NCI-H1048 (cell line): ENCODE measurements at regions not wholly inside any gene's neighbourhood (a gene's known extent, or its start where the extent isn't known, plus 50 kb on each side); places are given as distances from the start of the nearest gene placed in this dataset.

Experiments
- DNase-seq: peaks from one replicate; lab custom pipeline; 2025; lab: John Stamatoyannopoulos, UW

DNA sequence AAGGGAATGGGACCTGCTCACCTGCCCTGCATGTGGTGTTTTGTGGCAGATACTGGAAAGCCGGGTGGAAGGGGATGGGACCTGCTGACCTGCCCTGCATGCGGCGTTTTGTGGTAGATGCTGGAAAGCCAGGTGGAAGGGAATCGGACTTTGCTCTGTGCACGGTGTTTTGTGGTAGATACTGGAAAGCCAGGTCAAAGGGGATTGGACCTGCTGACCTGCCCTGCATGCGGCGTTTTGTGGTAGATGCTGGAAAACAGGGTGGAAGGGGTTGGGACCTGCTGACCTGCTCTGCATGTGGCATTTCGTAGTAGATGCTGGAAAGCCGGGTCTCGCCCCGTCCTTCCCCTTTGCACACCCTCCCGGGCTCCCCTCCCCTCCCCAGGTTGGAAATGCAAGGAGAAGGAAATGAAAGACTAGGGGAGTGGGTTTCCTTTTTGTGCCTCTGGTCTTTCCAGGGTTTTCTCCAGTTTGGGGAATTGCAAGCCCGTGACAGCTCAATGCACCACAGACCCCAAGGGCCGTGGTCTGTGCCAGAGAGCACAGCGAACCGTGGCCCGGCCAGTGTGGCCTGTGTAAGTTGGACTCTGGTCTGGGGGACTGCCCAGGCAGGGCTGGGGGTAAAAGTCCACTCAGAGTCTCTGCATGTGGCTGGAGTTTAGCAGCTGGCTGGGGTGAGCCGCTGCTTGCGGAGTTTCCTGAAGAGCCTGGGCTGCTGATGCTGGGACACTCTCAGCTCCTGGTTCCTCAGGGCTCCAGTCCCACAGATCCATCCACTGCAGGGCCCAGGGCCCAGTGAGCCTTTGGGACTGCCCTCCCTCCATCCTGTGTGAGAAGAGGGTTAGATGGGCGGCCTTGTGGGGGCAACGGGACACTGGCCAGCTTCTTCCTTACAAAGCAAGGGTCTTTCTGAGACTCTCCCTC is 105.5 kb downstream of the CRYAA start:
- DNase-seq: no peak

DNA sequence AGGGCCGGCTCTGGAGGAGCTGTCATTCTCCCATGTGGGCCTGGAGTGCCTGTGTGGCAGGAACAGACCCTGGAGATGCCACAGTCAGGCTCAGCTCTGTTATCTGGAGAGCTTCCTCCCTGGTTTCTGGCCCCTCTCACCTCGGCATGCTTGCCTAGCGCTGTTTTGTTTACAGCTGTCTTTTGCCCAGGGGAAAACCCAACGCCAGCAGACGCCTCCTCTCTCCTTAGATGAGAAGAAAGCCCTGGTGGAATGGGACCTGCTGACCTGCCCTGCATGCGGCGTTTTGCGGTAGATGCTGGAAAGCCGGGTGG is 104.9 kb downstream of the CRYAA start:
- no peak for DNase-seq

DNA sequence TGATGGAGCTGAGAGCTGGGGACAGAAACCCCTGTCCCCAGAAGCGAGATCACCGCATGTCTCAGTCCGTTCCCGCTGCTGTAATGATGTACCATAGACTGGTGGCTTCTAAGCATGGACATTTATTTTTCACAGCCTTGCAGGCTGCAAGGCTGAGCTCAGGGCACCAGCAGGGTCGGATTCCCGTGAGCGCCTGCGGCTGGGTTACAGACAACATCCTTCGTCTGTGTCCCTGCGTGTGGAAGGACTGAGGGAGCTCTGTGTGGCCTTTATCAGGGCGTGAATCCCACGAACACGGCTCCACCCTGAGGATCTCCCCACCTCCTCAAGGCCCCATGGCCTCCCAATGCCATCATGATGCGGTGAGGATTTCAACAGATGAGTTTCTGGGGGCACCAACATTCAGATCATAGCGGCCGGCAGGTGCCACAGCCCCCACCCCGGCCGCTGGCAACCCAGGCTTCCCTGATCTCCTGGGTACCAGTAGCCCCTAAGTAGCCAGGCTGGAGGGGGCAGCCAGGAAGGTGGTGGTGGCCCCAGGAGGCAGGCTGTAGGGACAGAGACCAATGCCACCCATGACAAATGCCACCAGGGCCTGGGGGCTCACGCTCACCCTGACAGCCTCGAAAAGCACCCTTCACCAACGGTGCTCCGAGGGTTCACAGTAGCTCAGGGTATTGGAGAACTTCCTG is 104.4 kb downstream of the CRYAA start:
- no peak for DNase-seq

DNA sequence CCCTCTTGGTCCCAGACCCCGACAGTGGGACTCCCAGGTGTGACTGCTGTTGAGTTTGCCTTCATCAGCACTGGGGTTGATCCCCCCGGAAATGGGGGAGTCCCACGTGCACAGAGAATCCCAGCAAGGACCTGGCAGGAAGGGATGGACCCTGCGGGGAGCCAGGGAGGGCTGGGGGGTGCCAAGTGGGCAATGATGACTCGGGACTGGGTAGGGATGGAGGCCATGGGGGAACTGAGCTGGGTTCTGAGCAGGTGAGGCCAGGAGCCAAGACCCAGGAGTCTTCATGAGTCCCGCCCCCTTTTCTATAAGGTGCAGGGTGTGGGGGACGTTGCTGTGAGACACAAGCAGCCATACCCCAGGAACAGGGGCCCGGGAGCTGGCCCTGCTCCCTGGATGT is 103.8 kb downstream of the CRYAA start:
- DNase-seq: no peak

DNA sequence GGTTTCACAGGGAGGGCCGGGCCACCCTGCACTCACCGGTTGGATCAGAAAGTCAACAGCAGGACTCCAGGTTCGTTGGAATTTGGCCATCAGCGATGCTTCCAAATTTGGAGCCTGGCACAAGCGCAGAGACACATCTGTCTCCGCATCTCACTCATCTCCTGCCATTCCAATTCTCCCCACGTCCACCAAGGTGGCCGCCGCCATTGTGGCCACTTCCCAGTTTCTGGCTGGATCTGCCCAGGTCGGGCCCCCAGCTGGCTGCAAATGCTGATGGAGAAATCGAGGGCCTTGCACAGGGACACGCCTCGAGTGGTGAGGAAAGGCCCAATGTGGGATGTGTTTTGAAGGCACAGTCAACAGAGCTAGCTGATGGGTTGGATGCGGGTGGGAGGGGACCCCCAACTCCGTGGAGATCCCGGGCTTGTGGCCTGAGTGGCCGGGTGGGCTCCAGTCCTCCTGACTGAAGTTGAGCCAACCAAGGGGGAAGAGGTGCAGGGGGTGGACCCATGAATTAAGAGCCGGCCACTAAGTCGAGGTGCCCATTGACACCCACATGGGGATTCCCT is 102.7 kb downstream of the CRYAA start:
- DNase-seq: no peak

DNA sequence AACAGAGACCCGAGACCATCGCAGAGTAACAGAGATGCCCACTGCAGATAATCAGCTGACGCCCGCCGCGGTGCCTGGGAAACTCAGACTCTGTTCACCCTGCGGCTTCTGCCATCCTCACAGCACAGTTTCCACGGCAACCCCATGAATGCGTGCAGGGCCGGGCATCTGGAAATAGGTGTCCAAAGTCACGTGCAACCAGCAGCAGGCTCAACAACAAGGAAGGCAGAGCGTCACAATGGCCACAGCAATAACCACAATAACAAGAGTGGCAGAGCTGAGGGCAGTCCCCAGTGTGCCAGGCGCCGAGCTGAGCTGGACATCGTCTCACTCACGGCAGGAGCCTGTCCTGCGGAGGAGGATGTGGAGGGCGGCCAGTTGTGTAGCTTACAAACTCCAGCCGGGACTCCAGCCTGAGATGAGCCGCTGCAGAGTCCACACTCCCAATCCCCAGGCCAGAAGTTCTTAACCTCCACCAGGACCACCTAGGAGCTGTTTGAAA is 102.0 kb downstream of the CRYAA start:
- no peak for DNase-seq

DNA sequence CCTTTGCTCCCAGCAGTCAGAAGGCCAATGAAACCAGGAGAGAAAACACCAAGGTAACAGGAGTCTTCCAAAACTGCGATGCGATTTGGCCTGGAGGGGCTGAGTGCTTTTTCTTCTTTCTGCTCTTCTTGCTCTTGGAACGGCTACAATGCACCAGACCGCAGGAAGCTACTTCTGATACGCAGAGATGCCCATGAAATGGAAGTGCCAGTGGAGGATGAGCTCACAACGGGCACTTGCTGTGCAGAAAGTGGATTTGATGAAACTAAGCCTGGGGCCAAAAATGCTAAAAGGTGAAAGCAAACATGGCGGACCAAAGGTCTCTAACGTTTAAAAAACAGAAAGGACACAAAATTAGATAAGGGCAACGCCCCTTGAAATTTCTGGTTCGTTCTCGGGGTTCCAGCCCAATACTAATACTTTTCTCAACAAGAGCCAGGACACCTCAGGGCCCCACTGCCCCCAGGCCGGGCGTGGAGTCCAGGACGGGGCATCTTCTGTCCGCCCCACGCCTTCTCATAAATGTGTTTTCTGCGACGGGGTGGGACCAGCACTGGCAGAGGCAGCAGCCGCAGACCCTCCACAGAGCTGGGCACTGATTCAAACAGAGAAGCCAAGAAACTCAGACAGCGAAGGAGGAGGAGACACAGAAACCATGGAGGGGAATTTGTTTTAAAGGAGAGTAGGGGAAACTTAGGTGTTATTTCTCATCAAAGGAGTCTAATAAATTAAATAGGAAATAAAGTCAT is 101.3 kb downstream of the CRYAA start:
- DNase-seq: no peak

DNA sequence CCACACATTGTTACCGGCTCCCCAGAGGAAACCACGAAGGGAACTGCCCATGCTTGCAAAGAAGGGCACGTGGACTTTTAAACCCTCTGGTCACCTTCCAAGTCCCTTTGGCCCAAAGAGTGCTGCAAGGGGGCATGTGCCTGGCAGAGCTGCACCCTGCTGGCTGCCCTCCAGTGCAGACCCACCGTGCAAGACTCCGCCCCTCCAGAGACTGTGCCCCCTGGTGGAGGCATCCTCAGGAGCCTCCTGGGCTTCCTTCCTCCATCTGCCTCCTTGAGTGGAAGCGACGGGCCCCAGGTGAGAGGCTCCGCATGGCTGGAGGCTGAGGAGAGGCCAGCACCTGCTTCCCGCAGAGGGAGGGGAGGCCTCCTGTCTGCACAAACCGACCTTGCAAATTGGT is 100.6 kb downstream of the CRYAA start:
- no peak for DNase-seq

DNA sequence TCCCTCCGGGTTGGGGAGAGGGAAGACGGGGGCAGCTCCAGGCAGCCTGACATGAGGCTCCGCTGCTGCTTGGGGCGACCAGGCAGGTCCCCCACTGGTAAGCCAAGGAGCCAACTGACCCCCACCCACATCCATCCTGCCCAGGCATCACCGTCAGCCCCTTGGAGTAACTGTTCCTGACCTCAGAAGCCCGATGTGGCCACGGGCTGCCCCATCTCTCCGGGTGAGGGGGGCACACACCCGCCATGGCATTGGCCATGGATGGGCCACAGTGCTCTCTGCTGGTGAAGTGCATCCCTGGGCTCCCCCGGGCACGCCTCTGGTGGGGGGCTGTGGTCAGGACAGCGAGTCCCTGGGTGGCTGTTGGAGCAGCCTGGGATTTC is 100.0 kb downstream of the CRYAA start:
- DNase-seq: no peak

DNA sequence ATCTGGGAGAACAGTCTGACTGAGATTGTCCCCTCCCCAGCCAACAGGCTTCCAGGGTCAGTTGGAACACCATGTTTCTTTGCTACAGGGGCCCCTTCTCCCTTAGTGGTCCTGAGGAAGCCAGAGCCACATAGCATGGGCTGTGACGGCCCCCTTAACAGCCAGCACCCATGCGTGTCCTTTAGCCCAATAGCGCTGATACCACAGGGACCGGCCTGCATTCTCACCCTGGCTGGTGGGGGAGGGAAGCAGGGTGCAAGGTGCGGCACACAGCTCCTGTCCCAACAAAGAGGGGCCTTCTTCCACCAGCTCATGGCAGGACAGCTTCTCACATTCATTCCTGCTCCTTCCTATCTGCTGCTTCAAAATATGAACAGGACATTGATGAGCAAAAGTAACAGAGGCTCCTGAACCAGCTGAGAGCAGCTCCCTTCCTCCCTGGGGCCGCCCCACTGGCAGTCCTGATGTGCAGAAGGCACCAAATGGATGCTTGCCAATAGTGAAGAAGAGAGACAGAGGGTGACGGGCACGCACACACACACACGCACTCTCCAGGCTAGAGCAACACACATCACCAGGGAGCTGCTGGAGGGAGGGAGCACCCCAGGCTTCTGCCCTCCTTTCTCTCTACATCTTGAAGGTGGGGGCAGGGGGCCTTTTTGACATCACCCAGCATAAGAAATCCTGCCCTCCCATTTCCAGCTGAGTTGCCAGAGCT is 99.4 kb downstream of the CRYAA start:
- no peak for DNase-seq

DNA sequence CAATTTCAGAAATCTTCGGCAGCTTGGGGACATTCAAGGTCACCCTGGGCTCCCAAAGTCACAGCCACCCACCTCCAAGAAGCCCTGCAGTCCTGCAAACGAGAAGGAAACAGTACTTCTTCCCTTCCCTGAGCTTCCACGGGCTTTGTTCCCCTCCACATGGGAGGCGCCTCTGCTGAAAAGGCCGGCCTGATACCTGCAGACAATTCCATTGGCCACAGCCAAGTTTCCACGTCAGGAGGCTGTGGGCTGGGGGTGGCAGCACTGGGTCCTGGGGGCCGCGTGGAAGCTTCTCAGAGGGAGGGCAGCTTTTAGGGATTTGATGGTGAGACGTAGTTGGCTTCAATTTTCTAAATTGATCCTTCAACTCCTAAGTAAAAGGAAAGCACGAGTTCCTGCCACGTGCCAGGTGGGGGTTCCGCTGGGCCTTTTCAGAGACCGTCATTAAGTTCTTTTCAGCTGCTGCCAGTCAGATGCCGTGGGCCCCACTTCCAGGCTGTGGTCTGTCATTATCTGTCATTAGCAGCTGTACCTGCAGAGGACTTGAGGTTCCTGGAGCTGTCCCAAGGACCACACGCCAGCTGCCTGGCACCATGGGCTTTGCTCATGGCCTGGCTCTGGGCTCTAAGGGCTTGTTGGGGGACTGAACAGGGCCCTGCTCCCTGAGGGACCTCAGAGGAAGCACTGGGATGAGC is 98.7 kb downstream of the CRYAA start:
- no peak for DNase-seq

DNA sequence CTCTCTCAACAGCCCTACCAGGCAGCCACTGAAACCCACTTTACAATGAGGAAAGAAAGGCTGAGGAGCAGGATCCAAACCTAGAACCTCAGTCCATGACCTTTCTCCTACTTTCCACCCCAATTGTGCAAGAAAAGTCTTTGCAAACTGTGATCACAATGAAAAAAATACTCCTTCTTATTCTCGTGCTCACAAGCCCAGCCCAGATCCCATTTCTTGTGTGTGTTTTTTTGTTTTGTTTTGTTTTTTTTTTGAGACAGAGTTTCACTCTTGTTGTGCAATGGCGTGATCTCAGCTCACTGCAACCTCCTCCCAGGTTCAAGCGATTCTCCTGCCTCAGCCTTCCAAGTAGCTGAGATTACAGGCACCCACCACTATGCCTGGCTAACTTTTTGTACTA is 97.7 kb downstream of the CRYAA start:
- DNase-seq: no peak

DNA sequence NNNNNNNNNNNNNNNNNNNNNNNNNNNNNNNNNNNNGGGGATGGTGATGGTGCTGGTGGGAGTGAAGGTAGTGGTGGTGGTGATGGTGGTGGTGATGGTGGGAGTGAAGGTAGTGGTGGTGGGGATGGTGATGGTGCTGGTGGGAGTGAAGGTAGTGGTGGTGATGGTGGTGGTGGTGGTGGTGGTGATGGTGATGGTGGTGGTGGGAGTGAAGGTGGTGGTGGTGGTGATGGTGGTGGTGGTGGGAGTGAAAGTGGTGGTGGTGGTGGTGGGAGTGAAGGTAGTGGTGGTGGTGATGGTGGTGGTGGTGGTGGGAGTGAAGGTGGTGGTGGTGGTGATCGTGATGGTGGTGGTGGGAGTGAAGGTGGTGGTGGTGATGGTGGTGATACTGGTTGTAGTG is 93.6 kb downstream of the CRYAA start:
- no peak for DNase-seq
